Activated T-helper 1 cell treated with anti-CD3 and anti-CD28 coated beads, Interleukin-2, amount 50 U/mL, for 16 hours (primary cell): ENCODE measurements at regions not wholly inside any gene's neighbourhood (a gene's known extent, or its start where the extent isn't known, plus 50 kb on each side); places are given as distances from the start of the nearest gene placed in this dataset.

Experiments used
- DNase-seq, 2 donors: peaks; one replicate each; pipeline ENCODE4 v3.0.0-alpha.2; 2020; ENCODE audit warnings: low read depth in 1 of 2, low spot score in 1 of 2

GRCh38 chr5:54656261-54656728 lies 138.7 kb downstream of the SNX18 start:
- DNase-seq: no peak

GRCh38 chr5:54655761-54656160 lies 138.2 kb downstream of the SNX18 start:
- DNase-seq: no peak

GRCh38 chr5:54655266-54655665 lies 137.7 kb downstream of the SNX18 start:
- DNase-seq: no peak

- DNase-seq: no peak
Measured at GRCh38 chr5:54653956-54654614, 136.5 kb downstream of the SNX18 start.

GRCh38 chr5:54651482-54652076 lies 134.0 kb downstream of the SNX18 start:
- no peak for DNase-seq

- DNase-seq: no peak
Measured at GRCh38 chr5:54649041-54649504, 131.5 kb downstream of the SNX18 start.

- DNase-seq: peak; percentile 18 to 36
Measured at GRCh38 chr5:54646356-54647101, 129.0 kb downstream of the SNX18 start.

- no peak for DNase-seq
Measured at GRCh38 chr5:54645882-54646355, 128.4 kb downstream of the SNX18 start.

GRCh38 chr5:54644226-54644625 lies 126.7 kb downstream of the SNX18 start:
- no peak for DNase-seq

GRCh38 chr5:54643685-54644106 lies 126.1 kb downstream of the SNX18 start:
- no peak for DNase-seq

- no peak for DNase-seq
Measured at GRCh38 chr5:54639621-54640020, 122.1 kb downstream of the SNX18 start.

- no peak for DNase-seq
Measured at GRCh38 chr5:54638106-54638505, 120.5 kb downstream of the SNX18 start.

GRCh38 chr5:54637654-54638053 lies 120.1 kb downstream of the SNX18 start:
- DNase-seq: no peak

- DNase-seq: no peak
Measured at GRCh38 chr5:54634089-54634488, 116.5 kb downstream of the SNX18 start.

GRCh38 chr5:54632131-54632701 lies 114.7 kb downstream of the SNX18 start:
- DNase-seq: no peak

GRCh38 chr5:54630738-54631359 lies 113.3 kb downstream of the SNX18 start:
- no peak for DNase-seq

GRCh38 chr5:54629115-54629514 lies 111.6 kb downstream of the SNX18 start:
- DNase-seq: no peak

- no peak for DNase-seq
Measured at GRCh38 chr5:54628050-54628449, 110.5 kb downstream of the SNX18 start.

- no peak for DNase-seq
Measured at GRCh38 chr5:54626407-54626806, 108.8 kb downstream of the SNX18 start.

- no peak for DNase-seq
Measured at GRCh38 chr5:54624805-54625568, 107.4 kb downstream of the SNX18 start.
